Activated CD8-positive, alpha-beta memory T cell treated with anti-CD3 and anti-CD28 coated beads for 36 hours (primary cell): ENCODE measurements at regions not wholly inside any gene's neighbourhood (a gene's known extent, or its start where the extent isn't known, plus 50 kb on each side); places are given as distances from the start of the nearest gene placed in this dataset.
"Not testable (repeated sequence)": the region's sequence is repeated elsewhere in the genome, so short reads cannot be mapped to it uniquely, and the experiment has no call there.

Experiments
- CTCF ChIA-PET: fragments of 350-600 bp; sonication (Branson Sonifier 250); formaldehyde crosslinking; loops from one replicate; lab custom pipeline; 2021; ENCODE audit warnings: antibody characterized with exemption; lab: Charles Lee
- POLR2A ChIA-PET: fragments of 350-600 bp; sonication (Branson Sonifier 250); formaldehyde crosslinking; loops from one replicate; lab custom pipeline; 2021; ENCODE audit warnings: antibody characterized with exemption; lab: Charles Lee

GRCh38 chr3:23114432-23114831, 88.7 kb upstream of the UBE2E2 start:
- ChIA-PET CTCF (no interaction called here), POLR2A (no interaction called here)

DNA sequence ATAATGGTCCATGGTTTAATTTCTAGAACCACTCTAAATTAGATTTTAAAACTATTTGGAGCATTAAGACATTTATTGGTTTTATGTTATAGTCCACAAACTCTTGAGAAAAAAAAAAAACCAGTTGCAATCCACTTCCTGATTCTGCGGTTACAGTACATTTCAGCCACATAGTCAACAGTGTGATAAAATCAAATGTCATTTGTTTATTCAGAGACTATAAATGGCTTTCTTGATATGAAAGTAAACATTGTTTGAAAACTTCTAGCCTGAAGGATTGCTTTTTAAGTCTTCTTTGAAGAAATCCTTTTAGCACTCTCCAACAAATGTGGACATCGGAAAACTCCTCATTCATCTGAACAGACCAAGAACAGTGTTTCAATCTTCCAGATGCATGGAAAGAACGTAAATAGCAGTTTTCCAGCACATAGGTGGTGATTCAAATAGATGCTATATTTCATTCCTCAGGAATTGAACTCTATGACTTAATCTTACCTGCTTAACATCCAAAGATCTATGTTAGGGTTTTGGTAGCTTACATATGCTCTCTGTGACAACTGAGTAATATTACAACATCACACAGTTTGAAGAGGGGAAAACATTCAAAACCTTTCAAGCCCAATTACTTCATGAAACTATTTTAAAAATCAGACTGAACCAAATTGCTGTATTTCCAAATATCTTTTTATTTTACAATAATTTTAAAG, 87.8 kb upstream of the UBE2E2 start:
- POLR2A ChIA-PET = no interaction called here

DNA sequence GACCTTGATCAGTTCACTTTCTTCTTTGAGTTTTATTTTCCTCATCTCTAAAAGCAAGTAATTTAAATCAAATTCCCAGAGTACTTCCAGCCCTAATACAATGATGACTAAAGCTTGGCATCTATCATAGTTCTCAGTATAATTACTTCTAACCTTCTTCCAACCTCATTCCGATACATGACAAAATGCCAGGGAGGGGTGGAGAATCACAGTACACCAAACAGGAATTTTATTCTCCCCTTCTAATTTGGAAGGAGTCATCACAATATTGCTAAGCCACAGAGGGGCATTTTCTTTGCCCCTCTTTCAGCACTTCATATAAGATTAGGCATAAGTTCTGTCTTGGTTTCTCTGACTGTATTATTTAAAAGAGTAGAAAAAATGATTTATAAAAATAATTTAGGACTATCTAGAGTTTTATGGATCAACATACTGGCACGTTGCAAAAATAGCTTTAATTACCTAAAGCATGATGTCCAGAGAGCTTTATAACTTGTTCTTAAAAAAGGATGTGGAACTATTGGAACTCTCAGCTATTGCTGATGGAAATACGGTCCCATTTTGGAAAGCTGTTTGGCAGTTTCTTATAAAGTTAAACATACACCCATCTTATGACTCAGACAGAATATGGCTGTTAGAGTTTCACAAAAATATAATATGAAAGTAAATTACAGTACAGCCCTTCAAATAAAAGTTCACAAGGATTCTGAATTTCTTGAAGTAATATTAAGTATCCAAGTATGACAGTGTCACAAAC, 86.9 kb upstream of the UBE2E2 start:
- CTCF ChIA-PET = no interaction called here
- POLR2A ChIA-PET = no interaction called here

More for the DNA sequence above, 87.8 kb upstream of the UBE2E2 start:
- CTCF ChIA-PET = no interaction called here

GRCh38 chr3:23117856-23118255, 85.3 kb upstream of the UBE2E2 start:
- ChIA-PET POLR2A (no interaction called here), CTCF (no interaction called here)

DNA sequence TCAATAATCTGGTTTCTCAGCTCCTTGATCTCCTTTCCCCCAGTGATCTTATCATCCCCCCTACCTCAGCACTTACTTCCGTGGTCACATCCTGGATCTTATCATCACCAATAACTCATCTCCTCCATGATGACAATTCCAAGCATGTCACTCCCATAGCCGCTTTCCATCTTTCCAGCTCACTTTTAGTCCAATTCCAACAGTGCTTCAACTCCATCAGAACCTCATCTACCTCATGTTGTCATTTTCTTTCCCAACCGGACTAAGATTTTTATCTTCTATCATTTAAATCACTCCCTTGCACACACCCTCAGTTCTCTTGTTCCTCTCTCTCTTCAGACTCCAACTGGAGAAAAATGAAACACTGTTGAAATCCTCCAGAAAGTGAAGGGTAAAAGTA, 75.9 kb upstream of the UBE2E2 start:
- CTCF ChIA-PET = no interaction called here
- POLR2A ChIA-PET = no interaction called here

DNA sequence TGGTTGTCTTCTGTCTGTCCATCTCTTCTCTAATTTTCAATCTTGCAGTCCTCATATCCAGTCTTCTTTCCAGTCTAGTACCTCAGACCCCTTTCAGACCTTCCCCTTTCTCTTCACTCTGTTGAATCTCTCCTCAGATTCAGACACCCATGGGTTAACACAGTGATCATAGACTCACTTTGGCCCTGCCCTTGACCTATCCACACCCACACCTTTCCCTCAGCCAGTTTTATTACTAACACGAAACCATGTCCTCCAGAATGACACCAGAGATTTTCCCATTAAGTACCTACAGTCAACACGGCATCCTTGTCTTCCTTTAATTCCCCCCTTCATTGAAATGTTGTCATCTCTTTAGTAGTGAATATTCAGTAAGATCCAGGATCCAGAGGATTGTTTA, 74.5 kb upstream of the UBE2E2 start:
- POLR2A ChIA-PET = no interaction called here

GRCh38 chr3:23129117-23129516, 74.0 kb upstream of the UBE2E2 start:
- ChIA-PET POLR2A (no interaction called here), CTCF (no interaction called here)

More for the DNA sequence above, 74.5 kb upstream of the UBE2E2 start:
- CTCF ChIA-PET = no interaction called here

GRCh38 chr3:23129817-23130216, 73.3 kb upstream of the UBE2E2 start:
- ChIA-PET POLR2A (no interaction called here), CTCF (no interaction called here)

GRCh38 chr3:23130406-23130805, 72.7 kb upstream of the UBE2E2 start:
- ChIA-PET POLR2A (no interaction called here), CTCF (no interaction called here)

DNA sequence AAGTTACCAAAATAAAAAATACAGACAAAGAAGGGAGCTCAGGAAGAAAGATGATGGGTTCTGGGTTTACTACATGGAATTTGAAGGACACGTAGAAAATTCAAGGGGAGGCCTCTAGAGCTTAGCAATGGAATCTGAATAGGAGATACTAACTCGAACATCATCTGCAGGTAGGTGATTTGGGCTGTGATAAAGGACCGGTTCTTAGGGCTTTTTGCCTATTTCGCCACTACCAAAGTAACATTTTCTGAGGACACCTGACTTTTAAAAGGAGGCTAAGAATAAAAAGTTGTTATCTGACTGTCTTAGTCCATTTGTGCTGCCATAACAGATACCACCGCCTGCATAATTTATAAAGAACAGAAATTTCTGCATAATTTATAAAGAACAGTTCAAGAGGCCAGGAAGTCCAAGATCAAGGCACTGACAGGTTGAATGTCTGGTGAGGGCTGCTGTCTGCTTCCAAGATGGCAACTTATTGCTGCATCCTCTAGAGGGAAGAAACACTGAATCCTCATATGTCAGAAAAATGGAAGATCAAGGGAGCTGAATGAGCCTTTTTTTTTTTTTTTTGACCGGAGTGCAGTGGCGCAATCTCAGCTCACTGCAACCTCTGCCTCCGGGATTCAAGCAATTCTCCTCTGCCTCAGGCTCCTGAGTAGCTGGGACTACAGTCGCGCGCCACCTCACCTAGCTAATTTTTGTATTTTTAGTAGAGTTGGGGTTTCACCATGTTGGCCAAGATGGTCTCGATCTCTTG, 67.9 kb upstream of the UBE2E2 start:
- POLR2A ChIA-PET = no interaction called here

GRCh38 chr3:23136054-23136453, 67.1 kb upstream of the UBE2E2 start:
- ChIA-PET POLR2A (no interaction called here), CTCF (no interaction called here)

More for the DNA sequence above, 67.9 kb upstream of the UBE2E2 start:
- CTCF ChIA-PET = no interaction called here

DNA sequence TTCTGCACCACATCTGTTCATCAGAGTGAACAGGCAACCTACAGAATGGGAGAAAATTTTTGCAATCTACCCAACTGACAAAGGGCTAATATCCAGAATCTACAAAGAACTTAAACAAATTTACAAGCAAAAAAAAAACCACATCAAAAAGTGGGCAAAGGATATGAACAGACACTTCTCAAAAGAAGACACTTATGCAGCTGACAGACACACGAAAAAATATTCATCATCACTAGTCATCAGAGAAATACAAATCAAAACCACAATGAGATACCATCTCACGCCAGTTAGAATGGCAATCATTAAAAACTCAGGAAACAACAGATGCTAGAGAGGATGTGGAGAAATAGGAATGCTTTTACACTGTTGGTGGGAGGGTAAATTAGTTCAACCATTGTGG, 59.1 kb upstream of the UBE2E2 start:
- CTCF ChIA-PET, POLR2A ChIA-PET: not testable (repeated sequence)

DNA sequence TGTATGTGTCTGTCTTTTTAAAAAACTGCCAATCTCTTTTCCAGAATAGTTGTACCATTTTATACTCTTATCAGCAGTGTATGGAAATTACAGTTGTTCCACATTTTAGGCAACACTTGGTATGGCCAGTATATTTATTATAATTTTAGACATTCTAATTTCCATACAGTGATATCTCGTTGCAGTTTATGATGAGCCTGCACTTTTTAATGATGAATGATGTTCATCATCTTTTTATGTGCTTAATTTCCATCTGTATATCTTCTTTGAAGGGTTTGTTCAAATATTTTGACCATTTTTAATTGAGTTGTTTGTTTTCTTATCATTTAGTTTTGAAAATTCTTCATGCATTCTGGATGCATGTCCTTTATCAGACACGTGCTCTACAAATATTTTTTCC, 57.0 kb upstream of the UBE2E2 start:
- POLR2A ChIA-PET = no interaction called here
- CTCF ChIA-PET = no interaction called here

DNA sequence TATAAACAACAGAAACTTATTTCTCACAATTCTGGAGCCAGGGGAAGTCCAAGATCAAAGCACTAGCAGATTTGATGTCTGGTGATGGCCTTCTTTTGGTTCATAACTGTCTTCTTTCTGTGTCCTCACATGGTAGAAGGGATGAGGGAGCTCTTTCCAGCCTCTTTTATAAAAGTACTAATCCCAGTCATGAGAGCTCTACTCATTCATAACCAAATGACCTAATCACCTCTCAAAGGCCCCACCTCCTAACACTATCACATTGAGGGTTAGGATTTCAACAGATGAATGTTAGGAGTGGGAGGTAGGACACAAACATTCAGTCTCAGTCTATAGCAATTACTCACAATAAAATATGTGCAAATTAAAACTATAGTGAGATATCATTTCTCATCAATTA, 50.1 kb upstream of the UBE2E2 start:
- POLR2A ChIA-PET = no interaction called here
- CTCF ChIA-PET = no interaction called here
